GM12873 (cell line): ENCODE measurements at regions not wholly inside any gene's neighbourhood (a gene's known extent, or its start where the extent isn't known, plus 50 kb on each side); places are given as distances from the start of the nearest gene placed in this dataset.

Experiments used
- TF ChIP-seq, protein P1 (sequence below): IDR thresholded peaks from 2 replicates; pipeline ENCODE4 v1.5.1; 2012; ENCODE audit warnings: low read depth, mild to moderate bottlenecking, moderate library complexity, low read length, control low read depth; ENCODE audit not compliant: insufficient read depth; ENCODE audit errors: missing control alignments

DNA sequence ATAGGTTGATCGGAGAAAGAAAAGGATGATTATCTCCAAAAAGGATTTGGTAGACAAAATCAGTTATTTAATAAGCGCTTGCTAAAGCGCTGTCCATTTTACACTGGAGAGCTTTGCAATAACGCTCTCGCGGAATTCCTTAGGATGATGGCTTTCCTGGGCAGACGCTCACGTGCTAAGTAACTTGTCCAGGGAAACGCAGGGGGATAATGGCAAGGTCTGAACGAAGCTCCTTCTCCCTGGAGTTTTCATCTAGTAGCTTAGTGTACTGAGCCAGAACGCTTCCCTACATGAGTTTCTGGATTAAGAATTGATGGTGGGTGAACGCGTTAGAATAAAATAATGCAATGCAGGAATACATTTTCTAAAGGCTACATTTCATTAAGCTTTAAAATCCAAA, 739.5 kb upstream of the SALL3 start:
- TF ChIP-seq, protein P1, sequence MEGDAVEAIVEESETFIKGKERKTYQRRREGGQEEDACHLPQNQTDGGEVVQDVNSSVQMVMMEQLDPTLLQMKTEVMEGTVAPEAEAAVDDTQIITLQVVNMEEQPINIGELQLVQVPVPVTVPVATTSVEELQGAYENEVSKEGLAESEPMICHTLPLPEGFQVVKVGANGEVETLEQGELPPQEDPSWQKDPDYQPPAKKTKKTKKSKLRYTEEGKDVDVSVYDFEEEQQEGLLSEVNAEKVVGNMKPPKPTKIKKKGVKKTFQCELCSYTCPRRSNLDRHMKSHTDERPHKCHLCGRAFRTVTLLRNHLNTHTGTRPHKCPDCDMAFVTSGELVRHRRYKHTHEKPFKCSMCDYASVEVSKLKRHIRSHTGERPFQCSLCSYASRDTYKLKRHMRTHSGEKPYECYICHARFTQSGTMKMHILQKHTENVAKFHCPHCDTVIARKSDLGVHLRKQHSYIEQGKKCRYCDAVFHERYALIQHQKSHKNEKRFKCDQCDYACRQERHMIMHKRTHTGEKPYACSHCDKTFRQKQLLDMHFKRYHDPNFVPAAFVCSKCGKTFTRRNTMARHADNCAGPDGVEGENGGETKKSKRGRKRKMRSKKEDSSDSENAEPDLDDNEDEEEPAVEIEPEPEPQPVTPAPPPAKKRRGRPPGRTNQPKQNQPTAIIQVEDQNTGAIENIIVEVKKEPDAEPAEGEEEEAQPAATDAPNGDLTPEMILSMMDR: no peak

DNA sequence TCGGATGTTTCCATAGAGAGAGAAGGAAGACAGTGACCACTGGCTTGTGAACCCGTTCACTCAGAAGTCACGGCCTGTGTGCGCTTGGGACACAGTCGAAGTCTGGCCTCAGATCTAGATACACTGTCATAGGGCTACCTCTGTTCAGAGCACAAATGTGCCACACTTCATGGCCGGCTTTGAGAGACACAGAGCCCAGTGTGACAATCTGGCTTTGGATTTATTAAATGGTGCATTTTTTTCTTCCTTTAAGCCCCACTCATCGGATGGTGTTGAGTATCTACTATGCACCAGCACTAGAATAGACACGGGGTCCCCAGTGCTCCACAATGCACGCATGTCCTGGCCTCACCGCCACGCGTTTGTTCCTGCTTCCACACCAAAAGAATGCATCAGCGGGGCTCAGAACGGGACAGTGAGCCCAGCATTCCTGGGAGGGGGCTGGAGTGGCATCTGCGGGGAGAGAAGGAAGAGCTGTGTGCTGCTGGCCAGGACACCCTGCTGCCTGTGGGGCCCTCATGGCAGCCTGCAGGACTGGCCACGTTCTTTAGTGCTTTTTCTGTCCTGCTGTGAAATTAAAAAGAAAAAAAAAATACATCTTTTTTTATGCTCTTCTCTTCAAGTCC, 738.9 kb upstream of the SALL3 start:
- TF ChIP-seq, protein P1: no peak

DNA sequence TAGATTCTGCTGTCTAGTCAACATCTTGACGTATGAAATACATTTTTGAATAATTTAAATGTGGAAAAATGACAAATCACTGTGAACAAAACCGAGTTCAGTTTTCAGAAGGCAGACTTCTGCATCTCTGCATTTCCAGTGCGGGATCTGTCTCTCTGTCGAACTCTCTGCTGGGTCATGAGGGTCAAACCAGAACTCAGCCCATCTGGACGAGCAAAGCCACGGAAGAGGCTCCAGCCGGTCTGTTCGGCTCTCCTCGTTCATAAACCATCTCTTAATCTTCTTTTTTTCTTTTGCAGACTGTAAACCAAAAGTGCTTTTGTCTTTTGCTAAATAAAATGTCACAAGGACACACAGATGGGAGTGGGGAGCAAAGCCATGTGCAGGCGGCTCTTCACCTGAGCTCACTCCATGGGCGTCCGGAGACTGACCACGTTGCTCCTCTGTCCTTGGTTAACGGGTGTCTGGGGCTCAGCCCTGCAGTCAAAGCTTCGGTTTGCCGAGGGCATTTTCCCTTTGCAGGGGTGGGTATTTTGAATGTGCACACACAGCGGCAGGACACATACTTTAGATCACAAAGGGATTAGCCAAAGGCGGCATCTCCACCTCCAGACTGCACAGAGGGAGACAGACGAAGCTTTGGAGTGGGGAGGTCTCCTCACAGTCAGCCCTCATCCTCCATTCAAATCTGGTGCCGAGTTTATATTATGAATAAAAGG, 737.9 kb upstream of the SALL3 start:
- TF ChIP-seq, protein P1: no peak

DNA sequence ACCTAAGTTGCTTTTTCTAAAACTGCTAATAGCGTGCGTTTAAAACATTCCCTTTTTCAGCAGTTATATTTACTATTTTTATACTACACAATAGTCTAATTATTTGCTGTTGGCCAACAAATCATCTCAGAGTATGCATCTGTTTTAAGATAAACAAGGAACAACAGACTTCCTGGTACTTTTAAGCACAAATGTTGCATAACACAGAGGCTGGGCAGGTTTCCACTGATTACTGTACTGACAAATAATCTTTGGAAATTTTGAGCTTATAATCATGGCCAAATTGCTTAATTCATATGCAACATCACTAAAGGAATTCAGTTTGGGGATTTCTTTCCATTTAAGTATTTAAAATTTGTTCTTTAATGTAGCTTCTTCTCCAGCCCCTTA, 737.4 kb upstream of the SALL3 start:
- TF ChIP-seq, protein P1: no peak

DNA sequence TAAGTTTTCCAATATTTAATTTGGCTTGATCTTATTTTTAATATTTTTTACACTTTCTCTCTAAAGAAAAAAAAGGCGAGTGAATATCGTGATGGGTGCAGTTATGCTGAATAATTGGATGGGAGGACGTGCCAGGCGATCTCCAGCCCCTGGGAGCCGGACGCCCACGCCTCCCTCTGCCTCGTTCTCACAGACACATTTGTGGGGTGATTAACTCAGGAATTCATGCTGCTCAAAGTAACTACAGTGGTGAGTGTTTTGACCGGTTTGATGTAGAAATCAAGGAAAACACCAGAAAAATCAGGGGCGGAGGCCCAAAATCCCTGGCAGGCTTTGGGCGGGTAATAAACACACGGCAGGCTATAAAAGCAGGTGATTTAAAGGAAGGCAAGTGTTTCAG, 736.8 kb upstream of the SALL3 start:
- TF ChIP-seq, protein P1: no peak

DNA sequence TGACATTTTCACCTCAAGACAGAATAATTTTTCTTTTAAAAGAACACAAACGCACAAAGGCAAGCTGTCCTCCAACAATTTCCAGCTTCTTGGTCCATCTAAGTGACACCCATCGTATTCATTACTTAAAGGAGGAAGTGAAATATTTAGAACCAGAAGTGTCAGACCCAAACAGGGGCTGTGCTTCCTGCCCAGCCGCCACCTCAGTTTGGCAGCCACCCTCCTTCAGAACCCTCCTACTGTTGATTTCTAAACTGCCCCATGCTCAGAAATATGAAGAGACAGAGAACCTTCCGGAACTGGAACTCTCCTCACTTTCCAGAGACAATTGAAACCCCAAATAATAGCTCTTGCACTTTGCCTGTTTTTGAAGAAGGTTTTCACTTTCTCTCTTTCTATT, 734.8 kb upstream of the SALL3 start:
- TF ChIP-seq, protein P1: no peak

DNA sequence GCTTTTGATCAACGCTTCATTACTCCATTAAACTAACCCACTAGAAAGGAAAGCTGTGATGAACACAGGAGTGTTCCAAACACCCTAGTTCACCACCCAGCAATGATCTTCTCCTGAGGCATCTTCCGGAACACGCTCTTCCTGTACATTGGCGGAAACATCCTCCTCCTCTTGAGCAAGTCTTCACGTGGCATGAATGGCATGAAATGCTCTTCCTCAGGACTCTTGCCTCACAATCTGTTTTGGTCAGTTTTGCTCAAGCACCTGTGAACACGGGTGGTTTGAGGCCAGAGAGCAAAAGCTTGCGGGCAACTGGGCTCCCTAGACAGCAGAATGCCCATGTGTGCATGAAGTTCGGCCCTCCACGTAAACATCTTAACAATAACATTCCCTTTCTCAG, 734.2 kb upstream of the SALL3 start:
- TF ChIP-seq, protein P1: no peak
